ENCODE measurements at regions not wholly inside any gene's neighbourhood (a gene's known extent, or its start where the extent isn't known, plus 50 kb on each side); places are given as distances from the start of the nearest gene placed in this dataset.
"Not testable (repeated sequence)": the region's sequence is repeated elsewhere in the genome, so short reads cannot be mapped to it uniquely, and the experiment has no call there.

DNA sequence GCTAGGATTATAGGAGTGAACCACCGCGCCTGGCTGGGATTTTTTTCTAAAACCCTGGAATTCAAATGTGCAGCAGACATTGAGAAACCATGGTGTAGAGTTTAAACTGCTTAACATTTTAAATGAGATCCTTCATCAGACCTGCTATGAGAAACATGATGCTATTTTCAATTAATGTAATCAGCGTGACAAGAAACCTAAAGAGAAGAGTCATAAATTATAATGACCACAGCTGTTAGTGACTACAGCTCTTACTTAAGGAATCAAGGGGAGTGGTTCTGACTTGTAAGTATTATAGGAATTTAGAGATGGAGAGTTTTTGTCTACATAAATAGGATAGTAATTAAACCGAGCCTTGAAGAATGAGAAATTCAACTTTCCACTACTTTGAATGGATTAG is 170.6 kb downstream of the BARX2 start:
- H3K27me3 ChIP-seq = no peaks in the 10 kb centered on the region
- H3K27ac ChIP-seq = no peak overlapping the region
- no peak for DNase-seq (ENCODE audit: low spot score in 2 of 2)
- peaks cover 0 to 11% (median 0%) of the 10 kb centered on the region in 4 donors for H3K9me3 ChIP-seq
- TF ChIP-seq, protein P1, sequence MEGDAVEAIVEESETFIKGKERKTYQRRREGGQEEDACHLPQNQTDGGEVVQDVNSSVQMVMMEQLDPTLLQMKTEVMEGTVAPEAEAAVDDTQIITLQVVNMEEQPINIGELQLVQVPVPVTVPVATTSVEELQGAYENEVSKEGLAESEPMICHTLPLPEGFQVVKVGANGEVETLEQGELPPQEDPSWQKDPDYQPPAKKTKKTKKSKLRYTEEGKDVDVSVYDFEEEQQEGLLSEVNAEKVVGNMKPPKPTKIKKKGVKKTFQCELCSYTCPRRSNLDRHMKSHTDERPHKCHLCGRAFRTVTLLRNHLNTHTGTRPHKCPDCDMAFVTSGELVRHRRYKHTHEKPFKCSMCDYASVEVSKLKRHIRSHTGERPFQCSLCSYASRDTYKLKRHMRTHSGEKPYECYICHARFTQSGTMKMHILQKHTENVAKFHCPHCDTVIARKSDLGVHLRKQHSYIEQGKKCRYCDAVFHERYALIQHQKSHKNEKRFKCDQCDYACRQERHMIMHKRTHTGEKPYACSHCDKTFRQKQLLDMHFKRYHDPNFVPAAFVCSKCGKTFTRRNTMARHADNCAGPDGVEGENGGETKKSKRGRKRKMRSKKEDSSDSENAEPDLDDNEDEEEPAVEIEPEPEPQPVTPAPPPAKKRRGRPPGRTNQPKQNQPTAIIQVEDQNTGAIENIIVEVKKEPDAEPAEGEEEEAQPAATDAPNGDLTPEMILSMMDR (IDR thresholded peaks at IDR 0.05) = no peak
- TF ChIP-seq POLR2A (IDR thresholded peaks at IDR 0.05) (no peak), EP300 (IDR thresholded peaks at IDR 0.05) (no peak)
- WGBS, 2 donors = 83% methylated on average over 4 of the region's 4 CpGs
- no peak overlapping the region for H3K4me3 ChIP-seq
- no peaks in the 10 kb centered on the region for H3K4me1 ChIP-seq
- H3K36me3 ChIP-seq = no peaks in the 10 kb centered on the region

DNA sequence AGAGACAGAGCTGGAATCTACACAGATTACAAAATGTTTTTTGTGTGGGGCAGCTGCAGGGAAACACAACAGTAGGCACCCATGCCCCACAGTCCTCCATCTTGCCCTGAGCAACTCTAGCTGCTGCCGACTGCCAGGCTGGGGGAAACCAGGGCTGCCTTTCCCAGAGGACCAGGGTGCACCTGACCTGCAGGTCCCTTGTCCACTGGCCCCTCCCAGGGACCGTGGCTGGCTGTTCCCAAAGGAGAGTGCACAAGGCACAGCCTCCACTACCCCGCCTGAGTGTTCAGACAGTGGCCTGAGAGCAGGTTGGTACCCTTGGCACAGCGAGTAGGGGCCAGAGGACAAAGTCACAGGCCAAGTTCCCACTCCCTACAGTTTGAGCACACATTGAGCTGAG is 181.8 kb downstream of the BARX2 start:
- no peak for DNase-seq (ENCODE audit: low spot score in 2 of 2)
- TF ChIP-seq, protein P1 (IDR thresholded peaks at IDR 0.05) = no peak
- TF ChIP-seq EP300 (IDR thresholded peaks at IDR 0.05) (no peak), POLR2A (IDR thresholded peaks at IDR 0.05) (no peak)
- Histone ChIP-seq H3K27me3 (no peaks in the 10 kb centered on the region), H3K4me3 (no peak overlapping the region), H3K9me3 (peaks cover 0 to 39% (median 0%) of the 10 kb centered on the region in 4 donors), H3K4me1 (no peaks in the 10 kb centered on the region), H3K27ac (no peak overlapping the region), H3K36me3 (no peaks in the 10 kb centered on the region)
- 68 to 77% methylated on average over 4 of the region's 4 CpGs for WGBS, 2 donors

DNA sequence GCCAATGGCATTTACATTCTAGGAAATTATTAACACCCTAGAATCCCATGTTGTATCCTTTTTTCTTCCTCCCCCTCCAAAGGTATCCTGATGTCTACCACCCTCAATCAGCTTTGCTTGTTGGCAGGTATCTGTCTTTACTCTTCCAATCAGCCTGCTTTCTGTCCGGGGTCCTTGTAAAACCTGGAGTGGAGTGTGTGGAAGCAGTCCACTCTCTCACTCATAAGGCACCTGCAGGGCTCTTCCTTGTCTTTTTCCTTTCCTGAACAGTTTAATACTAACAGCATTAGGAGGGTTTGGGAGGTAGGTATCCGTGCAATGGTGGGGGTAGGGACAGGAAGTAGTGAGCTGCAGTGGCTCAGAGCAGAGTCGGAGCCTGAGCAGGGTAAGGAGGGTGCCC is 193.4 kb downstream of the BARX2 start:
- no peak overlapping the region for H3K27ac ChIP-seq
- no peaks in the 10 kb centered on the region for H3K27me3 ChIP-seq
- DNase-seq (ENCODE audit: low spot score in 2 of 2) = no peak
- 81 to 92% methylated on average over 3 of the region's 3 CpGs for WGBS, 2 donors
- peaks cover 0 to 36% (median 0%) of the 10 kb centered on the region in 4 donors for H3K9me3 ChIP-seq
- no peaks in the 10 kb centered on the region for H3K4me1 ChIP-seq
- H3K36me3 ChIP-seq = no peaks in the 10 kb centered on the region
- H3K4me3 ChIP-seq = no peak overlapping the region
- TF ChIP-seq, protein P1 (IDR thresholded peaks at IDR 0.05) = no peak
- TF ChIP-seq EP300 (IDR thresholded peaks at IDR 0.05) (no peak), POLR2A (IDR thresholded peaks at IDR 0.05) (no peak)

DNA sequence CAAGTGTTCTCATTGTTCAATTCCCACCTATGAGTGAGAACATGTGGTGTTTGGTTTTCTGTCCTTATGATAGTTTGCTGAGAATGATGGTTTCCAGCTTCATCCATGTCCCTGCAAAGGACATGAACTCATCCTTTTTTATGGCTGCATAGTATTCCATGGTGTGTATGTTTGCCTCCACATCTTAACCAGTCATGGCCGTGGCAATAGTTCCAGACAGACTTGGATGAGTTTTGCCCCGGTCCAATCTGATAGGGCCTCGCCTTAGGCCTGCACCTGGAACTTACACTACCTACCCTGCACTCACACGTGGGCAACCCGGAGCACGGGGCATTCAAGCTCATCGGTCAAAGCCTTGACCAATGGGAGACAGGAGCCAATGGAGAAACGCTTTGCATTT is 197.0 kb downstream of the BARX2 start:
- H3K27ac ChIP-seq; H3K4me3 ChIP-seq; H3K36me3 ChIP-seq; DNase-seq (ENCODE audit: low spot score in 2 of 2); H3K4me1 ChIP-seq; H3K27me3 ChIP-seq: not testable (repeated sequence)
- 94 to 97% methylated on average over 8 of the region's 8 CpGs for WGBS, 2 donors
- H3K9me3 ChIP-seq = peaks cover 0 to 52% (median 0%) of the 10 kb centered on the region in 4 donors

DNA sequence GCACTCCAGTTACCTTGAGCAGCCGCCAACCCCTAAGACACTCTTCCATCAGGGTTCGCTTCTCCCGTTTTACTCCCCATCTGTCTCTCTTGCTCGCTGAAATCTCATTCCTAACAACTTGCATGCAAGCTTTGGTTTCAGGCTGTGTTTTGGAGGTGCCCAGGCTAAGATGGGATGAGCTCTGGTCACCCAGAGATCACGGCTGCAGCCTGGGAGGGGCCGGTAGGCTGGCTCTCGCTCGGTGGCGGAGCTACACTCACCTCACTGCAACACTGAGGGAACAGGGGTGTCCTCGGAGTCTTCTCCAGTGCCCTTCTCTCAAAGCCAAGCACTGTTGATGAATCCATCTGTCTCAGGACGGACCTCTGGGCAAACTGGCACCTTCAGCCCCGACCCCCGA is 197.5 kb downstream of the BARX2 start:
- Histone ChIP-seq H3K27me3 (no peaks in the 10 kb centered on the region), H3K4me1 (no peaks in the 10 kb centered on the region), H3K27ac (no peak overlapping the region), H3K4me3 (no peak overlapping the region), H3K36me3 (no peaks in the 10 kb centered on the region), H3K9me3 (peaks cover 0 to 52% (median 0%) of the 10 kb centered on the region in 4 donors)
- WGBS, 2 donors = 90 to 92% methylated on average over 13 of the region's 13 CpGs
- DNase-seq (ENCODE audit: low spot score in 2 of 2) = no peak
- TF ChIP-seq POLR2A (IDR thresholded peaks at IDR 0.05) (no peak), EP300 (IDR thresholded peaks at IDR 0.05) (no peak)
- TF ChIP-seq, protein P1 (IDR thresholded peaks at IDR 0.05) = no peak

DNA sequence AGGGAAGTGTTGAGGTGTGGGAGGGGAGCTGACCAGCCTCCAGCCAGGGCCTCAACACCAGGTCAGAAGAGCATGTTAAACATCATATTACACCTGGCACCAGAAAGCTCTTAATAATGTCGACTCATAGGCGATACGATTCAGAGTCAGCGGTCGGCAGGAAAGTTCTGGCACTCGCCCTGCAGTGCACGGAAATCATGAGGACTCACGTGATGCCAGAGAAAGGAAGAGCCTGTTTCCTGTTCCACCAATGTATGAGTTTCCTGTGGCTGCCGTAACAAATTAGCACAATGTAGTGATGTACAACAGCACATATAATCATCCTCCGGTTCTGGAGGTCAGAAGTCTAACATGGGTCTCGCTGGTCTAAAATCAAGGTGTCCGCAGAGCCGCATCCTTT is 198.8 kb downstream of the BARX2 start:
- no peaks in the 10 kb centered on the region for H3K4me1 ChIP-seq
- H3K27ac ChIP-seq = no peak overlapping the region
- no peak for DNase-seq (ENCODE audit: low spot score in 2 of 2)
- H3K9me3 ChIP-seq = peaks cover 0 to 45% (median 0%) of the 10 kb centered on the region in 4 donors
- no peaks in the 10 kb centered on the region for H3K36me3 ChIP-seq
- H3K4me3 ChIP-seq = no peak overlapping the region
- TF ChIP-seq, protein P1 (IDR thresholded peaks at IDR 0.05) = no peak
- no peak for TF ChIP-seq EP300 (IDR thresholded peaks at IDR 0.05)
- TF ChIP-seq POLR2A (IDR thresholded peaks at IDR 0.05) = no peak
- H3K27me3 ChIP-seq = no peaks in the 10 kb centered on the region
- WGBS, 2 donors = 78 to 79% methylated on average over 13 of the region's 13 CpGs

Data from tibial nerve (tissue), 4 donors.